GM12875 (cell line): ENCODE measurements at regions not wholly inside any gene's neighbourhood (a gene's known extent, or its start where the extent isn't known, plus 50 kb on each side); places are given as distances from the start of the nearest gene placed in this dataset.

Source experiments
- H3K4me3 ChIP-seq: one replicate; pipeline ENCODE4 v1.5.1; 2011; ENCODE audit warnings: low read depth, low read length, control low read depth
- TF ChIP-seq, protein P1 (sequence below): IDR thresholded peaks from 2 replicates; pipeline ENCODE4 v1.5.1; 2011; ENCODE audit warnings: low read depth, mild to moderate bottlenecking, control low read depth, inconsistent platforms, low read length, moderate library complexity, borderline replicate concordance; ENCODE audit not compliant: insufficient read depth

DNA sequence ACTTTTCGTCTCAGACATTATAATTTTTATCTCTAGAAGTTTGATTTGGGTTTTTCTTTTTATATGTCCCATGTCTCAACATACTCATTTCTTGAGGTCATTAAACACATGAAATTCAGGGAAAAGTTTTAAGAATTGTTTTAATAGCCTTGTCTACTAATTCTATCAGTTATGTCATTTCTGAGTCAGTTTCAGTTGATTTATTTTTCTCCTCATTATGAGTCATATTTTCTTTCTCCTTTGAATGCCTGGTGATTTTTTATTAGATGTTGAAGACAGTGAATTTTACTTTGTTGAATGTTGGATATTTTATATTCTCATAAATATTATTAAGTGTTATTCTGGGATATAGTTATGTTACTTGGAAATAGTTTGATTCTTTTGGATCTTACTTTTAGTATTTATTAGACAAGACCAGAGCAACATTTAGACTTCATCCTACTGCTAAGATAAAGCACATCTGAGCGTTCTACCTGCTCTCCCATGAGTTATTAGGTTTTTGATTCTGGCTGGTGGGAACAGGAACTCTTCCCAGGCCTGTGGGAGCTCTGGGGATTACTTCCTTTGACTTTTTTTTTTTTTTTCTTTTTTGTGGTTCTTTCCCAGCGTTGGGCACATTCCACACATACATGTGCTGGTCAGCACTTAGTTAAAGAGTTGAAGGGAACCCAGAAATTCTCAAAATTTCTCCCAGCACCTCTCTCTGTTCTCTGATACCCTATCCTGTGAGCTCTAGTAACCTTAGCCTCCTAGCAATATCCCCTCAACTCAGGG is 1157.7 kb downstream of the BCL11B start:
- H3K4me3 ChIP-seq, result no peak overlapping the region
- TF ChIP-seq, protein P1, sequence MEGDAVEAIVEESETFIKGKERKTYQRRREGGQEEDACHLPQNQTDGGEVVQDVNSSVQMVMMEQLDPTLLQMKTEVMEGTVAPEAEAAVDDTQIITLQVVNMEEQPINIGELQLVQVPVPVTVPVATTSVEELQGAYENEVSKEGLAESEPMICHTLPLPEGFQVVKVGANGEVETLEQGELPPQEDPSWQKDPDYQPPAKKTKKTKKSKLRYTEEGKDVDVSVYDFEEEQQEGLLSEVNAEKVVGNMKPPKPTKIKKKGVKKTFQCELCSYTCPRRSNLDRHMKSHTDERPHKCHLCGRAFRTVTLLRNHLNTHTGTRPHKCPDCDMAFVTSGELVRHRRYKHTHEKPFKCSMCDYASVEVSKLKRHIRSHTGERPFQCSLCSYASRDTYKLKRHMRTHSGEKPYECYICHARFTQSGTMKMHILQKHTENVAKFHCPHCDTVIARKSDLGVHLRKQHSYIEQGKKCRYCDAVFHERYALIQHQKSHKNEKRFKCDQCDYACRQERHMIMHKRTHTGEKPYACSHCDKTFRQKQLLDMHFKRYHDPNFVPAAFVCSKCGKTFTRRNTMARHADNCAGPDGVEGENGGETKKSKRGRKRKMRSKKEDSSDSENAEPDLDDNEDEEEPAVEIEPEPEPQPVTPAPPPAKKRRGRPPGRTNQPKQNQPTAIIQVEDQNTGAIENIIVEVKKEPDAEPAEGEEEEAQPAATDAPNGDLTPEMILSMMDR, result no peak

DNA sequence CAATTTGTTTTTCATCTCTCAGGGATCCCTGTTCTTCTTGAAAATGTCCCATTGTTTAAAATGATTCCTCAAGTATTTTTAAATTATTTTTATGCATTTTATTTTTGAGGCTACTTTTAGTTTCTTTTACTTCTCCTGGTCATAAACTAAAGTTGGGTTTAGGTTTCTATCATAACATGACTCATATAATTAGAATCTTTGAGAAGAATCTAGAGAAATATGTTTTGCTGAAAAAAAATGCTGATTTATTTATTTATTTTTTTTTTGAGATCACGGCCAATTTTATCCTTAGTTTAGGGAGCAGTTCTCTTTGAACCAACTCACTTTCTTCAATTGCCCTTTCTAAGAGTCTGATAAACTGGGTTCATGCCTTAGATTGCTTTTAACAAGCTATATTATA is 1157.1 kb downstream of the BCL11B start:
- TF ChIP-seq, protein P1, result no peak
- H3K4me3 ChIP-seq, result no peak overlapping the region

DNA sequence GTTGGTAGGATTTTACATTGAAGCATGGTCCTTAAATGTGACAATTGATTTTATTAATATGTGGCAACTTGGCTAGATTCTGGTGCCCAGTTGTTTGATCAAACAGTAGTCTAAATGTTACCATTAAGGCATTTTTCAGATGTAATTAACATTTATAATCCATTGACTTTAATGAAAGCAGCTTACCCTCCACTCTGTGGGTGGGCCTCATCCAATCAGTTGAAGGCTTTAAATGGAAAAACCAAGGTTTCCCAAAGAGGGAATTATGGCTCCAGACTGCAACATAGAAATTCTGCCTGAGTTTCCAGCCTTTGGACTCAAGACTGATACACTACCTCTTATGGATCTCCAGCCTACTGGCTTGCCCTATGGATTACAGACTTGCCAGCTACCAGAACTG is 1153.2 kb downstream of the BCL11B start:
- TF ChIP-seq, protein P1, result no peak
- H3K4me3 ChIP-seq, result no peak overlapping the region

- no peak overlapping the region for H3K4me3 ChIP-seq
- TF ChIP-seq, protein P1, result no peak
Observed at GRCh38 chr14:98119739-98120138, 1152.3 kb downstream of the BCL11B start.

DNA sequence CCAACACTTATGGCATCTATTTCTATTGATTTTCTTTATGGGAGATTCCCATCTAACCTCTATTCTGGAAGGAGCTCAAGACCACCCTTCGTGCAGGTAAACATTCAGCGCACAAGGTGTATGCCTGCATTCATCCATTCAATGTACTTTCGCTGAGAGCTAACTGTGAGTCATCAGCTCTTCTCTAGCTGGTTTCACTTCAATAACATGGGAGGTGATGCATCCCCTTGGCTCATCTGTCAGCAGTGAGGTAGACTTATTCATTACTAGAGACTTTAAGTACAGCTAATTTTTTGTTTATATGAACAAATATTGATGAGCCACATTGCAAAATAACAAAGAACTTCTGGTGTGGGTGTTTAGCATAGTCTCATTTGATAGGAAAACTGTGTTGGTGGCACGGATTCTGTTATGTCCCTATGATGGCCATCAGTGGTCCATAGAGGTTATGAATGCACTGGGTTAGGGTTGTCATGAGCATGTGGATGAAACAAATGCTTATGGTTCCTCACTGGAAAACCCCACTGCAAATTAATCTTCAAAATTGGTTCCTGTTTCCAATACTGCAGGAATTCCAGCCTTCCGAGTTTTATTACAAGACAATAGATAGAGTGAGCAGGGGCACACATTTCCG is 1151.0 kb downstream of the BCL11B start:
- TF ChIP-seq, protein P1, result no peak
- H3K4me3 ChIP-seq, result no peak overlapping the region

- H3K4me3 ChIP-seq, result no peak overlapping the region
- TF ChIP-seq, protein P1, result no peak
Observed at GRCh38 chr14:98122527-98122926, 1149.5 kb downstream of the BCL11B start.

DNA sequence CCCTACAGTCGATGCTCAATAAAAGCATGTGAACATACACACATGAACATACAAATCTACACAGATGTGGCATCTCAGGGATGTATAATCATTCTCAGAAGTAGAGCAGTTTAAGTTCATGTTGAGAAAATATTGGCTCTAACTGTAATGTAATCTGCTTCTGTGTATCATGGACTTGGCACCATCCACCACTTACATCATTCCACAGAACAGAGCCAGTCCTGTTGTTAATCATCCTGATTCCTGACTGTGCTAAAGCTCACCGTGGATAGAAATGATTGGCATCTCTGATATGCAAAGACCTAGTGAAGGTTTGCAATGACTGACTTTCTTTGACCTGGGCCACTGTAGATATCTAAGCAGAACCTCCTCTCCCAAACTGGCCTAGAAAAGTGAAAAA is 1141.3 kb downstream of the BCL11B start:
- TF ChIP-seq, protein P1, result no peak
- H3K4me3 ChIP-seq, result no peak overlapping the region
